ENCODE measurements at regions not wholly inside any gene's neighbourhood (a gene's known extent, or its start where the extent isn't known, plus 50 kb on each side); places are given as distances from the start of the nearest gene placed in this dataset.

GRCh38 chr12:93990832-93991803, 157.3 kb upstream of the PLXNC1 start:
- no TSS peak for BruUV-seq (replicated peaks)
- no peaks in the 10 kb centered on the region for H3K9me1 ChIP-seq (ENCODE audit: control insufficient read depth, insufficient read depth, low read length)
- no peaks in the 10 kb centered on the region for H4K20me1 ChIP-seq (replicated peaks; ENCODE audit: control insufficient read depth, insufficient read depth, low read length)
- intact Hi-C loops (cut with micrococcal nuclease), result loop anchor here (10.0 kb wide), 1 partner anchor 486 kb away; no protein-coding TSS in a partner anchor
- FAIRE-seq (peak; percentile 95), DNase-seq (ENCODE audit: extremely low read depth in 1 of 4, low spot score in 3 of 4) (peak; percentile 13 to 76 (median 31)), ATAC-seq (peak; percentile 99)
- 31% methylated on average over 20 of the region's 20 CpGs for WGBS (ENCODE audit: insufficient coverage, low coverage, missing lambda C conversion rate)
- CTCF ChIA-PET (ENCODE audit: low intra/inter-chr PET ratio), result no interaction called here
- in situ Hi-C loops (cut with MboI), result no loop called here
- POLR2A ChIA-PET, result interaction anchor here (1.0 kb wide), 2 partner anchors 9 to 232 kb away, joined by 3 read pairs; no protein-coding TSS in a partner anchor
- H3K27me3 ChIP-seq (ENCODE audit: control insufficient read depth in 2 of 2, insufficient read depth in 2 of 2, low read length in 2 of 2), result no peaks in the 10 kb centered on the region
- peak overlapping the region in 1 of 2 experiments; percentile 37; a peak in 1 of 4 replicates for H3K9ac ChIP-seq (ENCODE audit: insufficient read depth in 1 of 2, low read depth in 2 of 2, low read length in 2 of 2)
- no peaks in the 10 kb centered on the region for H3K36me3 ChIP-seq (ENCODE audit: control insufficient read depth, insufficient read depth, low read length)
- H3K4me2 ChIP-seq (ENCODE audit: insufficient read depth, low read length), result peak overlapping the region; percentile 44
- H2AFZ ChIP-seq (ENCODE audit: low read depth, low read length), result peak overlapping the region; percentile 83
- H3K9me3 ChIP-seq (replicated peaks; ENCODE audit: control insufficient read depth, insufficient read depth, low read depth, low read length), result no peaks in the 10 kb centered on the region
- no peaks in the 10 kb centered on the region for H3K4me1 ChIP-seq (replicated peaks in 1 of 2; ENCODE audit: control insufficient read depth in 2 of 2, insufficient read depth in 2 of 2, low read length in 2 of 2)
- no peak overlapping the region for H3K4me3 ChIP-seq
- no peaks in the 10 kb centered on the region for H3K79me2 ChIP-seq (ENCODE audit: control insufficient read depth, insufficient read depth, low read length)
- H3K27ac ChIP-seq (ENCODE audit: extremely low read depth, low read depth, low read length), result peak overlapping the region; percentile 6; the same call in 1 of the 3 replicates
- TF ChIP-seq MGA (IDR thresholded peaks at IDR 0.05), result peak; percentile 15
- no peak for TF ChIP-seq RFX5 (IDR thresholded peaks at IDR 0.05; ENCODE audit: low read depth, low read length)
- no peak for TF ChIP-seq CHD1 (IDR thresholded peaks at IDR 0.05; ENCODE audit: low read length)

Data from K562 (cell line).